ENCODE measurements at regions not wholly inside any gene's neighbourhood (a gene's known extent, or its start where the extent isn't known, plus 50 kb on each side); places are given as distances from the start of the nearest gene placed in this dataset.

GRCh38 chrX:110951472-110952269 is 144.3 kb upstream of the PAK3 start:
- H3K4me3 ChIP-seq (ENCODE audit: low read depth, low read length), result no peak overlapping the region
- TF ChIP-seq CTCF (conservative IDR thresholded peaks at IDR 0.05; ENCODE audit: low read depth, low read length), result no peak
- DNase-seq (ENCODE audit: low read depth), result no peak

- H3K4me3 ChIP-seq (ENCODE audit: low read depth, low read length), result no peak overlapping the region
- DNase-seq (ENCODE audit: low read depth), result no peak
- TF ChIP-seq CTCF (conservative IDR thresholded peaks at IDR 0.05; ENCODE audit: low read depth, low read length), result no peak
Observed at GRCh38 chrX:110944751-110945675, 149.4 kb upstream of the CHRDL1 start.

- no peak overlapping the region for H3K4me3 ChIP-seq (ENCODE audit: low read depth, low read length)
- TF ChIP-seq CTCF (conservative IDR thresholded peaks at IDR 0.05; ENCODE audit: low read depth, low read length), result no peak
- DNase-seq (ENCODE audit: low read depth), result no peak
Observed at GRCh38 chrX:110944311-110944750, 148.7 kb upstream of the CHRDL1 start.

- no peak for TF ChIP-seq CTCF (conservative IDR thresholded peaks at IDR 0.05; ENCODE audit: low read depth, low read length)
- no peak overlapping the region for H3K4me3 ChIP-seq (ENCODE audit: low read depth, low read length)
- DNase-seq (ENCODE audit: low read depth), result no peak
Observed at GRCh38 chrX:110941906-110942305, 146.3 kb upstream of the CHRDL1 start.

GRCh38 chrX:110938977-110939732 is 143.5 kb upstream of the CHRDL1 start:
- H3K4me3 ChIP-seq (ENCODE audit: low read depth, low read length), result no peak overlapping the region
- TF ChIP-seq CTCF (conservative IDR thresholded peaks at IDR 0.05; ENCODE audit: low read depth, low read length), result no peak
- no peak for DNase-seq (ENCODE audit: low read depth)

GRCh38 chrX:110924871-110925270 is 129.3 kb upstream of the CHRDL1 start:
- H3K4me3 ChIP-seq (ENCODE audit: low read depth, low read length), result no peak overlapping the region
- TF ChIP-seq CTCF (conservative IDR thresholded peaks at IDR 0.05; ENCODE audit: low read depth, low read length), result no peak
- DNase-seq (ENCODE audit: low read depth), result no peak
